KOPT-K1 (cell line): ENCODE measurements at regions not wholly inside any gene's neighbourhood (a gene's known extent, or its start where the extent isn't known, plus 50 kb on each side); places are given as distances from the start of the nearest gene placed in this dataset.
"Not testable (repeated sequence)": the region's sequence is repeated elsewhere in the genome, so short reads cannot be mapped to it uniquely, and the experiment has no call there.

Experiments
- H3K27ac ChIP-seq: fragments of 200-600 bp; sonication (generic); 2 replicates; pipeline ENCODE4 v1.5.1; 2016; ENCODE audit warnings: antibody characterized with exemption, mild to moderate bottlenecking, low read depth, low read length; ENCODE audit not compliant: poor library complexity, severe bottlenecking
- H3K36me3 ChIP-seq: fragments of 200-600 bp; sonication (generic); 2 replicates; pipeline ENCODE4 v1.5.1; 2017; ENCODE audit warnings: antibody characterized with exemption, mild to moderate bottlenecking, low read length, moderate library complexity; ENCODE audit not compliant: insufficient read depth
- H3K9me3 ChIP-seq: fragments of 200-600 bp; sonication (generic); 2 replicates; pipeline ENCODE4 v1.5.1; 2017; ENCODE audit warnings: antibody characterized with exemption, low read length, mild to moderate bottlenecking; ENCODE audit not compliant: insufficient read depth, poor library complexity, severe bottlenecking

DNA sequence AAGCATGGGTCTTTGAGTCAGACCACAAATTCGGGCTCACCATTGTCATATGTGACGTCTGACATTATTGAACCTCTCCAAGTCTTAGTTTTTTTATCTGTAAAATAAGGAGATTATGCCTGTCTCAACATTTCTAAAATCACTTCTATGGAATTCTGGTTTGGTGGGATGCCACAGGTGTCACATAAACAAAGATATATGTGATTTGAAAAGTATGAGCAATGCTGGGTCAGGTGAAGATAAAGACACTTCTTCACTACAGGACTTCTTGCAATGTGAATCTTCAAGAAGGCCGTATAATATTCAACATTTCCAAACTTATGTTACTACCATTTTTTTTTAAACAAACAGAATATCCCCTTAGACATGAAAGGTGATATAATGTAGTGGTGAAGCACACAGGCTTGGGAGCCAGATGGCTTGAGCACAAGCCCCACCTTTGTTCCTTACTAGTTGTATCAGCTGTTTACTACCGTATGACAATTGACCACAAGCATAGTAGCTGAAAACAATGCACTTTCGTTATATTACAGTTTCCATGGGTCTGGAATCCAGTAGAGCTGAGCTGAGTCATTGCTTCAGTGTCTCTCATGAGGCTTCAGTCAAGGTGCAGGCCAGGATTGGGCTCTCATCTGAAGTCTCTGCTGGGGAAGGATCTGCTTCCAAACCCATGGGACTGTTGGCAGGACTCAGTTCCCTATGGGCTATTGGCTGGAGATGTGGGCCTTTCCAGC, 87.7 kb downstream of the UTP18 start:
- H3K9me3 ChIP-seq: no peaks in the 10 kb centered on the region
- no peaks in the 10 kb centered on the region for H3K36me3 ChIP-seq
- no peak overlapping the region for H3K27ac ChIP-seq

DNA sequence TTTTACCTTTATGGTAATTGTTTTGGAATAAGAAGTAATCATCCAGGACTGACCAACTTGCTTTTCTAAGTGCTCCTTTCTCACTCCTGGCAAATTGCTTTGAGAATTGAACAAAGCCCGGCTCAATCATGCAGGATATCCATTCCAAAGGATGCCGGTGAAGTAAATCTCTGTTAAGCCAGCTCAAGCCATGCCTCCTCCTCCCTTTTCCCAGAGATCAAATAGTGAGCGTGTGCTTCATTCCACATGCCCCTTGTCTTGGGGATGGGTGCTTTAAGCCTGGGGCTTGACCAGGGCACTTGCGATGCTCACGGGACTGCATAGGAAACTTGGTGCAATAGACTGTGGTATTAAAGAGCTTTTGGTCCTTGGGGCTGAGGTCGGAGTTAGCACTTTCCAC, 90.7 kb downstream of the UTP18 start:
- no peaks in the 10 kb centered on the region for H3K36me3 ChIP-seq
- no peaks in the 10 kb centered on the region for H3K9me3 ChIP-seq
- H3K27ac ChIP-seq: no peak overlapping the region

DNA sequence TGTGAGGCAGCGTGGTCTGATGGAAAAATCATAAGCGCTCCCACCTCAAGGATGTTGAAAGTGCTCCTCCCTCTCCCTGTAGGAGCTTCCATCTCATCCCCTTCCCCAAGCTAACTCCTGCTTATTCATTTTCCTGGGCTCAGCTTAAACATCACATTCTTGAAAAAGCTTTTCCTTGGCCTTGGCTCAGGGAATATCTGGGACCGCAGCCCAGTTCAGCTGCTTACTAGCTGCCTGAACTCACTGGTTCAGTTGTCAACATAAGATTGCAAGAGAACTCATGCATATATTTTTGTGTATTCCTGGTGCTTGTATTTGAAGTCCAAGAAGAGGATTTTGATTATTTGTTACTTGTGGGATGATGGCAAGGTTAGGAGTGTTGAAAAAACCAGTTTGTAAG, 91.5 kb downstream of the UTP18 start:
- Histone ChIP-seq H3K9me3 (no peaks in the 10 kb centered on the region), H3K36me3 (no peaks in the 10 kb centered on the region), H3K27ac (no peak overlapping the region)

DNA sequence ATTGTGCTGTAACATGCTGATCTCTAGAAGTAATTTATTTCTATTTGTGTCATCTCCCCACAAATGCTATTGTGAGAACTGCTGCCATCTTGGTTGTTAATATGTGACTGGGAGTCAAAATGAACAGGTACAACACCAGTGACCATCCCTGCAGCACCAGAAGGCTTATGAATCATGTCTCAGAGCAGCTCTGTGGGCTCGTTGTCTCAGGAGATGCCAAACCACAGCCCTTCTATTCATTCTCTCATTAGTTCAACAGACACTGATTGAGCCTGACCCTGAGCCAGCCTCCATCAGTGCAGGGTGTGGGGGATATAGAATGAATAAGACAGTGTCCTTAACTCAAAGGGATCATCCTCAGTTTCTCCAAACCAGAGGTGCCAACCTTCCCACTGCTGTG, 92.5 kb downstream of the UTP18 start:
- Histone ChIP-seq H3K9me3 (no peaks in the 10 kb centered on the region), H3K27ac (no peak overlapping the region)

DNA sequence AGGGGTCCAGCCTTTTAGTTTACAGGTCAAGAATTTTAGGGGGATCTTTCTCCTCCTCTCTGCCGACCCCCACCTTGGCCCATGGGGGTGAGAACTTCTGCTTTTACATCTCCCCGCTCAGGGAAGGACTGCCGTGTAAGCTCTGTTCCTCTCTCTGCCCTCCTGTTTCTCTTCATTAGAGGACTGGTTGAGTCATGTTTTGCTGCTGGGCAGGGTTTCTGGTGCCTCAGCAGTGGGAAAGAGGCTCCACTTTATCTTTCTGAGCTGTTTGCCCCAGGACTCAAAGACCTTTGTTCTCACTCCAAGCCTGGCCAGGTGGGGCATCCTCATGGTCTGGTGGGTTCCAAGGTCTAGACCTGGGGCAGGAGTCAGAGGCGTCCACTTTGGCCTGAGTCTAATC, 93.0 kb downstream of the UTP18 start:
- Histone ChIP-seq H3K27ac (no peak overlapping the region), H3K36me3 (no peaks in the 10 kb centered on the region), H3K9me3 (no peaks in the 10 kb centered on the region)

More for the DNA sequence above, 92.5 kb downstream of the UTP18 start:
- H3K36me3 ChIP-seq: no peaks in the 10 kb centered on the region

DNA sequence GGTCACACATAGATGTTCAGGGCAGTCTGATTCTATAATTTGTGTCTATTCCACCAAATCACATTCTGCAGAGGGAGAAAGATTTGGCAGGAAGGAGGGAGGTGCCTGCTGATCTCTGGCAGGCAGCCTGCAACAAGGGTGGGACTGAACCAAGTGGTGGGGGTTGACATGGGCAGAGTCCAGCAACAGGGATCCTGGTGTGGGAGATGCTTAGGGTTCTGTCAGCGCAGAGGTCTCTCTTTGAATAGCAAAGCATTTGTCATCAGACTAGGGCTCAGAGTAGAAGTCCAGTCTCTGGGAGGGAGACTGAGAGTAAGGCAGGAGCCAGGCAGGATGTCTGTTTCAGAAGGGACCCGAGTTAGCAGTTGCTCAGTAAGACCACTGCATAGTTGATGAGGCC, 94.6 kb downstream of the UTP18 start:
- Histone ChIP-seq H3K27ac (no peak overlapping the region), H3K36me3 (no peaks in the 10 kb centered on the region), H3K9me3 (no peaks in the 10 kb centered on the region)

DNA sequence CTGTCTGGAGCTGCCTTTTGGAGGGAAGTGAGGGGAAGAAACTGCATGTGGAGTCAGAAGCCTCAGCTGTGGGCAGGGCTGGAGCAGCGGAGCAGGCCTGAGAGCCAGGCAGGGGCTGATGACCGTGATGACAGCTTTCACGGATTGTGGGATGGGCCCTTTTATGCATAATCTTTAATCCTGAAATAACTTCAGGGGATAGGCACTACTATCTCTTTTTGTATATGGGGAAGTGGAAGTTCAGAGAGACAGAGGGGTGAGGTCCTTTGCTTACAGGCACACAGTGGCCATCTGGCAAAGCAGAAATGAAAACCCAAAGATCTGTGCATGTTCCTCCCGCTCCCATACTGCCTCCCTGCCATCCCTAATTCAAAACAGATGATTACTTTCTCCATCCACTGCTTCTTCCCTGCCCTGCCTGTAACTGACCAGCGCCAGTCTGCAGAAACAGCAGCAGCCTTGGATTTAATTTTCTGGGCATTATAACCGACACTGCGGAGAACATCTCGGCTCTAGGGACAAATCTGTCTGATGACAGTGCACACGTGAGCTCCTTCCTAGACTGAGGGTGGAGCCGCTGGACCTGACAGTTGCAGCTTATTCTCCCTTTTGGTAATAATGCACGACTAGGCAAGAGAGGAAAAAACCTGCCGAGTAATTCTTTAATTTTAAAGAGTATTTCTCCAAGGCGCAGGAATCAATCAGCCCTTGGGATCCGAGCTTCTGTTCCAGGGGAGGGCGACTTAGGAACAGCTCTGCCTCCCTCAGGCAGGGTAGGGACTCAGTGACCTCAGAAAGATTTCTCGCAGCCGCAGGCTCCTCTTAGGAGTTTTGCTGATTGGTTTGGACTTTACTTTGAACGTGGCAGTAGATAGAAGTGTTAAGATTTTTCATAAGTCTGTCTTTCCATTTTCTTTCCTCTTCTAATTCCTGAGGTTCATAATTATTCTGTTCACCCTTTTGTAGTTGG, 95.4 kb downstream of the UTP18 start:
- H3K36me3 ChIP-seq: no peaks in the 10 kb centered on the region
- H3K27ac ChIP-seq: no peak overlapping the region

DNA sequence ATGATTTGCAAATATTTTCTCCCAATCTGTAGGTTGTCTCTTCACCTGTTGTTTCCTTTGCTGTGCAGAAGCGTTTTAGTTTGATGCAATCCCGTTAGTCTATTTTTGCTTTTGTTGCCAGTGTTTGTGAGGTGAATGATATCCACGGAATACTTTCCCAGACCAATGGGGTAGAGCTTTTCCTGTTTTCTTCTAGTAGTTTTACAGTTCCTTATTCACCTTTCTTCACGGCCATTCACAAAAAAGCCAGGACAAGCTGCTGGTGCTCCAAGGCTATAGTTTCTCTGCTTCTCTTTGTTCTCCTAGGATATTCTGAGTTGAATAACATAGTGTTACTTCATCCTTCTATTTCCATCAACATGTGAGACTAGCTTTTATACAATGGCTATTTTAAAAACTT, 98.7 kb downstream of the UTP18 start:
- H3K27ac ChIP-seq: no peak overlapping the region
- no peaks in the 10 kb centered on the region for H3K36me3 ChIP-seq
- H3K9me3 ChIP-seq: no peaks in the 10 kb centered on the region

More for the DNA sequence above, 95.4 kb downstream of the UTP18 start:
- no peaks in the 10 kb centered on the region for H3K9me3 ChIP-seq

DNA sequence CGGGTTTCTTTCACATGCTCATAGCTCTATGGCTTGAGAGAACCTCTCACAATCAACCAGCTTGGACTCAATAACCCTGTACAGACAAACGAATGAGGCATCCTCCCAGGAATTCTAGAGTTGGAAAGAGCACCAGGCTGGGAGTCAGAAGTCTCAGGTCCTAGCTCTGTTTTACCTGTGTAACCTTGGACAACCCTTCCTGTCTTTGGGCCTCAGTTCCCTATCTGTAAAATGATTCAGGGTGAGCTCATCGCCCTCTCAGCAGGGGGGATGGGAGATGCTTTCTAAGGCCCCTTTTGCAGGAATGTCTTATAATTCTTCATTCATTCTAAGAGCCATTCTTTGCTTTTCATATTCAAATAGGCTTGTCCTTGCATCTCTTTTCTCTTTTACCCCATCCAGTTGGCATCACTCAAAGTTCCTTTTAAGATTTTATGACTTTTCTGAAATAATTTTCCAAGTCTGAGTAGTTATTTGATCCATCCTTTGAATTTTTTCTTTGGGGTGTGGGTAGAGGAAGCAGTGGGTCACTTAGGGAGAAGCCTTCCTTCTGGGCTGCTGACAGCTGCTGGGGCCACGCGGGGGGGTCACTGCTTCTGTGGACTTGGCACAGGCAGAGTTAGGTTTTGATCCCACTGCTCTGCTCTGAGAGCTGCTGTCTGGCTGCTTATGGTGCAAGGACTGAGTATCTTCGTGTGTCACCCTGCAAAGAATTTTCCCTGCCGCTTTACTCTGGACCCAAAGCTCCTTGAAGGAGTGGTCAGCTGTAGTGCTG, 102.7 kb downstream of the UTP18 start:
- Histone ChIP-seq H3K36me3 (no peaks in the 10 kb centered on the region), H3K27ac (no peak overlapping the region), H3K9me3 (no peaks in the 10 kb centered on the region)

DNA sequence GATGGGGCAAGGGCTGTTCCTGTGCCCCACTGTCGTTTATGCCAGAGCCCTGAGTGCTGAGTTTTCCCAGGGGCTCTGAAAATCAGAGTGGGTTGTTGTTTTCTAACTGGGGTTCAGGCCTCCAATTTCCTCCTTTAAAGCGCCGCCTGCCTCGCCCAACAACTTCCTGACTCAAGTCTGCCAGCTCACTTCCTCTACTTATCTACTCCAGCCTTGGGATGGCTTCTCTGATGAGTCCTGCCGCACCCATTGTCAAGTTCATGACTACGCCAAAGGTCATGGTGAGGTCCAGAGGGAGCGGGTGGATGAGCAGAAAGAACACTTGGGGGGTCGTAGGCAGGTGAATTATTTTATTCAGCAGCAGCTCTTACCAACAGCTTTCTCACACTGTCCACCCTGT, 104.7 kb downstream of the UTP18 start:
- Histone ChIP-seq H3K27ac (no peak overlapping the region), H3K9me3 (no peaks in the 10 kb centered on the region), H3K36me3 (no peaks in the 10 kb centered on the region)

DNA sequence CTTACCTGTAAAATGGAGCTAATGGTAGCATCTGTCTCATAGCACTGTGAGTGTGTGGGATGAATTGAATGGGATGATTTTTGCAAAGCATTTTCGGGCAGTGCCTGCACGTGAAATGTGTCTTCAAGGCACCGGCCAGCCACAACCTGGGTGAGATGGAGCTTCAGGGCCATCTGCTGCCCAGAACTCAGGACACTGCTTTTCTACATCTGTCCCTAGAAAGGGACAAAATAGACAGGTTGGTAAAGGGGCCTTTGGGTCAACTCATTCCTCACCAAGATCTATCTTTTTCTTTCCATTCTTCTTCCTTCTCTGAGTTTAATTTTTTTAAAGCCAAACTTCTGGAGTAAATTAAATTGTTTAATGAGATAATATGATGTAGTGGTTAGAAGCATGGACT, 106.5 kb downstream of the UTP18 start:
- no peaks in the 10 kb centered on the region for H3K36me3 ChIP-seq
- H3K9me3 ChIP-seq: no peaks in the 10 kb centered on the region
- no peak overlapping the region for H3K27ac ChIP-seq

DNA sequence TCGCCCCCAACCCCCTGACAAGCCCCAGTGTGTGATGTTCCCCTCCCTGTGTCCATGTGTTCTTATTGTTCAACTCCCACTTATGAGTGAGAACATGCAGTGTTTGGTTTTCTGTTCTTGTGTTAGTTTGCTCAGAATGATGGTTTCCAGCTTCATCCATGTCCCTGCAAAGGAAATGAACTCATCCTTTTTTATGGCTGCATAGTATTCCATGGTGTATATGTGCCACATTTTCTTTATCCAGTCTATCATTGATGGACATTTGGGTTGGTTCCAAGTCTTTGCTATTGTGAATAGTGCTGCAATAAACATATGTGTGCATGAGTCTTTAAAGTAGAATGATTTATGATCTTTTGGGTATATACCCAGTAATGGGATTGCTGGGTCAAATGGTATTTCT, 107.5 kb downstream of the UTP18 start:
- H3K36me3 ChIP-seq, H3K9me3 ChIP-seq, H3K27ac ChIP-seq: not testable (repeated sequence)

DNA sequence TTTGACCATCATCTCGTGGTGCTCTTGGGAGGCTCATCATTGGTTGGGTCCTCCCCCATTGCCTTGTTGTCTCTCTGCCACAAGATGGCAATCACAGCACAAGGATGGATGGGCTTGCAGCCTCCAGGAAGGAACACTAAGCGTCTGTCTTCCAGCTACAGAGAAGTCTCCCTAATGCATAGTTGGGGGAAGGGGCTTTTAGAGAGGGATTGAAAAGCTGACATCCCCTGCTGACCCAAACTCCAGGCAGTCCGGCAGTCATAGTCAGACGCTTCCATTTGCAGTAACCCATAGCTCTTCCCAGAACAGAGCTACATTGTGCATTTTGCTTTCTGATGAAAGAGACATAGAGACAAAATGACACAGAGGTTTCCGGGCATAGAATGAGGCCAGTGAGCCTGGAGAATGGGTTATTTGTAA, 111.4 kb downstream of the UTP18 start:
- Histone ChIP-seq H3K36me3 (no peaks in the 10 kb centered on the region), H3K9me3 (no peaks in the 10 kb centered on the region), H3K27ac (no peak overlapping the region)

DNA sequence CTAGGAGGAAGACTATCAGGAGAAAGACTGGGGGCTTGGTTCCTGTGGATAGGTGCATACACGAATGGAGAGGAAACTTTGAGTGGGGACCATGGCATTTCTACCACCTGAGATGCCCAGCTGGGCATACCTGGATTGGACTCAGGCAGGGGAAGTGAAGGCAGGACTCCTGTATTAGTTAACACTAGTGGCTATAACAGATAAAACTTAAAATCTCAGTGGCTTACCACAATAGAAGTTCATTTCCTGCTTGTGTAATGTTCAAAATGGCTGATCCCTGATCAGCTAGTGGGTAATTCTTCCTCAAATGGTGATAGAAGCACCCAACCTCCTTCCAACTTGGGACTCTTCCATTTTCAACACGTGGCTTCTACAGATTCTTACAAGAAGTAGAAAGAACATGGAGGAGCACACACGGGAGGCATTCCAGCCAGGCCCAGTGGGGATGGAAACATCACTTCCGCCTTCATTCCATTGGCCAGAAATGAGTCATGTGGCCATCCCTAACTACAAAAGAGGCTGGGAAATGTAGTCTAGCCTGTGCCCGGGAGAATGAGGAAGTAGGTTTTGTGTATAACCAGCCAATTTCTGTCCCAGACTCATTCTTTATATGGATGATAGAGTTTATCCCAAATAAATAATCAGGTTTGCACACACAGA, 112.1 kb downstream of the UTP18 start:
- no peak overlapping the region for H3K27ac ChIP-seq
- no peaks in the 10 kb centered on the region for H3K9me3 ChIP-seq
- H3K36me3 ChIP-seq: no peaks in the 10 kb centered on the region
